Esophagus muscularis mucosa (tissue), 4 donors: ENCODE measurements at regions not wholly inside any gene's neighbourhood (a gene's known extent, or its start where the extent isn't known, plus 50 kb on each side); places are given as distances from the start of the nearest gene placed in this dataset.

ENCODE experiments used
- DNase-seq: peaks from one replicate; pipeline ENCODE4 v3.0.0-alpha.2; 2017; ENCODE audit errors: extremely low spot score
- H3K27ac ChIP-seq, 4 donors: fragments of 200-600 bp; sonication (generic); replicated peaks in 1 of 4; 1 replicate in 3 of 4; 2 replicates in 1 of 4; pipeline ENCODE4 v1.5.1; 2016 to 2019; ENCODE audit warnings: mild to moderate bottlenecking in 1 of 4
- H3K27me3 ChIP-seq, 4 donors: fragments of 200-600 bp; sonication (generic); one replicate each; pipeline versions ENCODE4 v1.5.1 to v1.6.0; 2016 to 2019
- H3K36me3 ChIP-seq, 4 donors: fragments of 200-600 bp; sonication (generic); one replicate each; pipeline ENCODE4 v1.5.1; 2016 to 2019
- H3K4me1 ChIP-seq, 4 donors: fragments of 200-600 bp; sonication (generic); one replicate each; pipeline ENCODE4 v1.5.1; 2016 to 2019
- H3K4me3 ChIP-seq, 4 donors: fragments of 200-600 bp; sonication (generic); 1 replicate in 2 of 4; 2 replicates in 2 of 4; pipeline ENCODE4 v1.5.1; 2016 to 2019; ENCODE audit warnings: mild to moderate bottlenecking in 4 of 4, moderate library complexity in 1 of 4
- H3K9me3 ChIP-seq, 4 donors: fragments of 200-600 bp; sonication (generic); 1 replicate in 3 of 4; 2 replicates in 1 of 4; pipeline ENCODE4 v1.5.1; 2016 to 2019
- EP300 ChIP-seq: sonication (generic); formaldehyde crosslinking; IDR thresholded peaks from one replicate; pipeline ENCODE4 v1.6.1; 2017; ENCODE audit warnings: antibody characterized with exemption
- POLR2A ChIP-seq: fragments of 450-650 bp; IDR thresholded peaks from one replicate; pipeline ENCODE4 v1.6.1; 2017; ENCODE audit warnings: antibody characterized with exemption, moderate library complexity, mild to moderate bottlenecking, low read depth
- POLR2AphosphoS5 ChIP-seq, 2 donors: sonication (generic); formaldehyde crosslinking; IDR thresholded peaks; one replicate each; pipeline ENCODE4 v1.6.1; 2017; ENCODE audit warnings: antibody characterized with exemption in 2 of 2
- WGBS: methylation state at CpG from one replicate; pipeline ENCODE4 v1.1.5; 2018; 5-methylcytosine and 5-hydroxymethylcytosine counted together
- intact Hi-C: fragments of 100-400 bp; cut with DNase I; formaldehyde crosslinking; loops from one replicate; pipeline ENCODE4 v1.15.1; 2023
- TF ChIP-seq, protein P1 (sequence below), 3 experiments: fragments of 200-600 bp in 2 of 3; fragments of 450-650 bp in 1 of 3; sonication (generic) in 2 of 3; IDR thresholded peaks; one replicate each; pipeline ENCODE4 v1.5.1; 2017 to 2019; ENCODE audit warnings: antibody characterized with exemption in 3 of 3, mild to moderate bottlenecking in 2 of 3, moderate library complexity in 1 of 3

GRCh38 chr20:19090332-19090731, 122.1 kb upstream of the SLC24A3 start:
- intact Hi-C loops: no loop called here
- Histone ChIP-seq H3K4me3 (no peak overlapping the region), H3K27me3 (no peaks in the 10 kb centered on the region), H3K4me1 (no peaks in the 10 kb centered on the region), H3K9me3 (no peaks in the 10 kb centered on the region), H3K36me3 (no peaks in the 10 kb centered on the region), H3K27ac (no peak overlapping the region)
- WGBS: 71% methylated on average over 5 of the region's 5 CpGs
- no peak for DNase-seq
- no peak for TF ChIP-seq POLR2AphosphoS5 (IDR thresholded peaks at IDR 0.05)

DNA sequence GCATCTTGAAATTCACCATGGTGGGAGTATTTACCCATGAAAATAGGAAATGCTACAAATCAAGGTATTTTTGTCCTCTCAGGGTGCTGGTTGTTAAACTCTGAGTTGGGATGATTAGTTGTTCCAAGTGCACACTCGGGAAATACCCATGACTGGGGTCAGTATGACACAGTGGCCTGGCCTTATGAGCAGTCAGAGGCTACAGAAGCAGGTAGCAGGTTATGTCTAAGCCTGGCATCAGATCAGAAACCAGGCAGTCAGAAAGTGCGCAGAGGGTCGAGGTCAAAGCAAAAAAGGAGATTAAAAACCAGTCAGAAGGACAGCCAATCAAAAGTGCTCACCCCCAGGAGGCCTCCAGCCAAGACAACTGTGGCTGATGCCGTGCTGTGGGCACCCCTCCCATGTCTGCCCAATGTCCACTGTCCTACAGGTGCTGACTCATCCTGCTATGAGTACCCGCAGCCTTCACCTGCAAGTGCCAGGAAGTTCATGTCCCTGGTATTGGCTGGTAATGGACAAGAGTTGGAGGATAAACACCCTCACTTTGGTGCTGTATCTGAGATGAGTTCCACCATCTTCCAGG, 117.4 kb upstream of the SLC24A3 start:
- no peak overlapping the region for H3K4me3 ChIP-seq
- no peak for DNase-seq
- WGBS: 81% methylated on average over 5 of the region's 5 CpGs
- TF ChIP-seq POLR2A (no peak), POLR2AphosphoS5 (IDR thresholded peaks at IDR 0.05) (no peak), EP300 (no peak)
- TF ChIP-seq, protein P1, sequence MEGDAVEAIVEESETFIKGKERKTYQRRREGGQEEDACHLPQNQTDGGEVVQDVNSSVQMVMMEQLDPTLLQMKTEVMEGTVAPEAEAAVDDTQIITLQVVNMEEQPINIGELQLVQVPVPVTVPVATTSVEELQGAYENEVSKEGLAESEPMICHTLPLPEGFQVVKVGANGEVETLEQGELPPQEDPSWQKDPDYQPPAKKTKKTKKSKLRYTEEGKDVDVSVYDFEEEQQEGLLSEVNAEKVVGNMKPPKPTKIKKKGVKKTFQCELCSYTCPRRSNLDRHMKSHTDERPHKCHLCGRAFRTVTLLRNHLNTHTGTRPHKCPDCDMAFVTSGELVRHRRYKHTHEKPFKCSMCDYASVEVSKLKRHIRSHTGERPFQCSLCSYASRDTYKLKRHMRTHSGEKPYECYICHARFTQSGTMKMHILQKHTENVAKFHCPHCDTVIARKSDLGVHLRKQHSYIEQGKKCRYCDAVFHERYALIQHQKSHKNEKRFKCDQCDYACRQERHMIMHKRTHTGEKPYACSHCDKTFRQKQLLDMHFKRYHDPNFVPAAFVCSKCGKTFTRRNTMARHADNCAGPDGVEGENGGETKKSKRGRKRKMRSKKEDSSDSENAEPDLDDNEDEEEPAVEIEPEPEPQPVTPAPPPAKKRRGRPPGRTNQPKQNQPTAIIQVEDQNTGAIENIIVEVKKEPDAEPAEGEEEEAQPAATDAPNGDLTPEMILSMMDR (IDR thresholded peaks at IDR 0.05): no peak
- H3K36me3 ChIP-seq: no peaks in the 10 kb centered on the region
- H3K27me3 ChIP-seq: no peaks in the 10 kb centered on the region
- no peaks in the 10 kb centered on the region for H3K9me3 ChIP-seq
- no peak overlapping the region for H3K27ac ChIP-seq
- H3K4me1 ChIP-seq: no peaks in the 10 kb centered on the region
- intact Hi-C loops: no loop called here

DNA sequence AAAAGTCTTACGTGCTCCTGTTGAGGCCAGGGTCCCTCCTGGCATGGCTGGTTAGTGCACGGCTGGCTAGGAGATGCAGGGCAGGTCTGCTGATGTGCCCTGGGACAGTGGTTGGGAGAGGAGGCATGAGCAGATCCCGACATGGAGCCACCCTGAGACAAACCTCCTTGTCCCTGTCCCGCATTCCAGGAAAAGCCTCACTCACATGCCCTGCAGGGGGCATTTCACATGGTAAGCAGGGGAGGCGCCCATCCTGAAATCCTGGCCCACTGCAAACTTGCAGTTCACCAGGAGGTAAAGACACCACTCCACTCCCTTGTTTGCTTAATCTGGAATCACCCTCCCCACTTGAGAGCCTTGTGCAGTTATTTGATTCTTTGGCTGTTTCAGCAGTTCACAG, 116.7 kb upstream of the SLC24A3 start:
- intact Hi-C loops: no loop called here
- H3K4me3 ChIP-seq: no peak overlapping the region

GRCh38 chr20:19096843-19097242, 115.6 kb upstream of the SLC24A3 start:
- intact Hi-C loops: no loop called here
- H3K36me3 ChIP-seq: no peaks in the 10 kb centered on the region
- no peak overlapping the region for H3K27ac ChIP-seq
- no peaks in the 10 kb centered on the region for H3K27me3 ChIP-seq
- TF ChIP-seq EP300: no peak
- TF ChIP-seq POLR2A: no peak
- TF ChIP-seq POLR2AphosphoS5 (IDR thresholded peaks at IDR 0.05): no peak
- TF ChIP-seq, protein P1 (IDR thresholded peaks at IDR 0.05): no peak
- 93% methylated on average over 2 of the region's 2 CpGs for WGBS
- H3K4me3 ChIP-seq: no peak overlapping the region
- H3K4me1 ChIP-seq: no peaks in the 10 kb centered on the region
- DNase-seq: no peak
- no peaks in the 10 kb centered on the region for H3K9me3 ChIP-seq

More for the DNA sequence above, 116.7 kb upstream of the SLC24A3 start:
- Histone ChIP-seq H3K27me3 (no peaks in the 10 kb centered on the region), H3K36me3 (no peaks in the 10 kb centered on the region), H3K4me1 (no peaks in the 10 kb centered on the region), H3K9me3 (no peaks in the 10 kb centered on the region), H3K27ac (no peak overlapping the region)
- TF ChIP-seq POLR2AphosphoS5 (IDR thresholded peaks at IDR 0.05): no peak
- TF ChIP-seq, protein P1 (IDR thresholded peaks at IDR 0.05): no peak
- no peak for TF ChIP-seq EP300
- TF ChIP-seq POLR2A: no peak
- WGBS: 79% methylated on average over 5 of the region's 5 CpGs
- no peak for DNase-seq

GRCh38 chr20:19098117-19098516, 114.3 kb upstream of the SLC24A3 start:
- no peak for DNase-seq
- intact Hi-C loops: no loop called here
- Histone ChIP-seq H3K27ac (no peak overlapping the region), H3K36me3 (no peaks in the 10 kb centered on the region), H3K9me3 (no peaks in the 10 kb centered on the region), H3K4me1 (no peaks in the 10 kb centered on the region), H3K27me3 (no peaks in the 10 kb centered on the region), H3K4me3 (no peak overlapping the region)
- TF ChIP-seq, protein P1 (IDR thresholded peaks at IDR 0.05): no peak
- TF ChIP-seq POLR2A (no peak), POLR2AphosphoS5 (IDR thresholded peaks at IDR 0.05) (no peak), EP300 (no peak)
- 87% methylated on average over 3 of the region's 4 CpGs for whole genome bisulfite sequencing
